Fibroblast of the aortic adventitia (primary cell): ENCODE measurements at regions not wholly inside any gene's neighbourhood (a gene's known extent, or its start where the extent isn't known, plus 50 kb on each side); places are given as distances from the start of the nearest gene placed in this dataset.
A peak's percentile ranks its signal among the peaks of the same experiment; 100 is the strongest.

ENCODE experiments used
- DNase-seq: peaks from one replicate; pipeline ENCODE4 v3.0.0-alpha.2; 2010; ENCODE audit warnings: low read depth
- H3K4me3 ChIP-seq: 2 replicates; pipeline ENCODE4 v1.5.1; 2011; ENCODE audit warnings: low read depth, mild to moderate bottlenecking, control low read depth, low read length, moderate library complexity
- CTCF ChIP-seq: IDR thresholded peaks from 2 replicates; pipeline ENCODE4 v1.5.1; 2011; ENCODE audit warnings: mild to moderate bottlenecking, low read length, control low read depth, inconsistent platforms; ENCODE audit not compliant: insufficient read depth

- TF ChIP-seq CTCF = no peak
- H3K4me3 ChIP-seq = no peak overlapping the region
- peak; percentile 80 for DNase-seq
Observed at GRCh38 chr1:98315309-98315708, 346.2 kb upstream of the SNX7 start.

DNA sequence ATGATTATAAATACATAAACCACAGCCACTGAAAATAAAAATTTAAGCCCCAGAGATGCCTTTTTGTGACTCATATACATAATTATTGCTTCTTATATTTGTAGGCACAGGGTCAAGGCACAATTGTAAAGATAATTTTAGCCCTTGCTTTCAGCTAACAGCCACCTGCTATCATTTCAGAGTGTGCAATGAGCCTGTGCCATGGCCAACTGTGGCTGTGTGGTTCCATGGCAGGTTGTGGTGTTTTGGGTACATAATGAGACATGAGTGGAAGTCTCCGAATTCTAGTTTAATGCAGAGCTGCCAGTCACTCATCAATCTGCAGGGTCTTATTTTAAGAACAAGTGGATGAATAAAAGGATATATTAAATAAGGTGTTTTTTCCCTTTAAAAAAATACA lies 346.9 kb upstream of the SNX7 start:
- DNase-seq = no peak
- TF ChIP-seq CTCF = no peak
- H3K4me3 ChIP-seq = no peak overlapping the region

- TF ChIP-seq CTCF = no peak
- DNase-seq = no peak
- H3K4me3 ChIP-seq = no peak overlapping the region
Observed at GRCh38 chr1:98306517-98307089, 354.9 kb upstream of the SNX7 start.

DNA sequence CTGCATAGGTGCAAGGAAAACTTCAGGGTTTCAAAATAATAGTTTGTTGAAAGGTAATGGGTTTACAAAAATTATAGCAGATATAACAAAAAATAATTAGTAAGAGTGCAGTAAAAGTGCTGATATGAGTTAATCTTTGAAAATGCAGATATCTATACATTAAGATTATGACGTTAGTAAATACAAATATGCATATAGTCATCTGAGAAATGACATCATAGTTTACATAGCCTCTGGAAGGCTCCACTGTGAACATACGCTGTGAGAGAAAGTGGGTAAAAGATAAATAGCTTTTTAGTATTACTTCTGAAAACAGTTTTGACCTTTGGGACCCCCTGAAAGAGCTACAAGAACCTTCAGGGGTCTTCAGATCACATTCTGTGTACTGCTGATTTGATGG lies 356.2 kb upstream of the SNX7 start:
- no peak for DNase-seq
- no peak for TF ChIP-seq CTCF
- H3K4me3 ChIP-seq = no peak overlapping the region

DNA sequence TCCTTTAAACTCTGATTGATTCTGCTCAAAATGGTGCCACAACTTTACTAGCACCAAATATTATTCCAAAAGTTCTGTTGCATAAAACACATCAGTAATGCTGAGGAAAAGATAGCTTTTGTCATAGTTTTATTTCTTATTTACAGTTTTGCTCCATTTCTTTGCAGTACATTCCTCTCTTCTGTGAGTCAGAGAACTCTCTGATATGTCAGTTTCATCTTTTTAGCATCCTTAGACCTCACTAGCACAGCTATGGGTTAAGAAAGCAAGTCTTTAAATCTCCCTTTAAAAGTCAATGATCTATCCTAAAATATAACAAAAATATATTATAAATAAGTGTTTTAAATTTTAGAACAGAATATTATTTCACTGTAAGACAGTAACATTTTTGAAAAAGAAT lies 356.6 kb upstream of the SNX7 start:
- H3K4me3 ChIP-seq = no peak overlapping the region
- DNase-seq = no peak
- TF ChIP-seq CTCF = no peak

- DNase-seq = no peak
Observed at GRCh38 chr1:98299861-98300260, 361.7 kb upstream of the SNX7 start.

More at GRCh38 chr1:98299861-98300260, 361.7 kb upstream of the SNX7 start:
- H3K4me3 ChIP-seq = no peak overlapping the region
- no peak for TF ChIP-seq CTCF
